ENCODE measurements at regions not wholly inside any gene's neighbourhood (a gene's known extent, or its start where the extent isn't known, plus 50 kb on each side); places are given as distances from the start of the nearest gene placed in this dataset.

- TF ChIP-seq POLR2A (IDR thresholded peaks at IDR 0.05) (no peak), CTCF (IDR thresholded peaks at IDR 0.05 in 8 of 11, conservative IDR thresholded peaks at IDR 0.05 in 3 of 11) (no peak), POLR2AphosphoS5 (IDR thresholded peaks at IDR 0.05) (no peak)
These were observed 57.1 kb downstream of the BARX1 start for GRCh38 chr9:93898026-93898425.

Data from spleen (tissue), 7 donors.